ENCODE measurements at regions not wholly inside any gene's neighbourhood (a gene's known extent, or its start where the extent isn't known, plus 50 kb on each side); places are given as distances from the start of the nearest gene placed in this dataset.

DNA sequence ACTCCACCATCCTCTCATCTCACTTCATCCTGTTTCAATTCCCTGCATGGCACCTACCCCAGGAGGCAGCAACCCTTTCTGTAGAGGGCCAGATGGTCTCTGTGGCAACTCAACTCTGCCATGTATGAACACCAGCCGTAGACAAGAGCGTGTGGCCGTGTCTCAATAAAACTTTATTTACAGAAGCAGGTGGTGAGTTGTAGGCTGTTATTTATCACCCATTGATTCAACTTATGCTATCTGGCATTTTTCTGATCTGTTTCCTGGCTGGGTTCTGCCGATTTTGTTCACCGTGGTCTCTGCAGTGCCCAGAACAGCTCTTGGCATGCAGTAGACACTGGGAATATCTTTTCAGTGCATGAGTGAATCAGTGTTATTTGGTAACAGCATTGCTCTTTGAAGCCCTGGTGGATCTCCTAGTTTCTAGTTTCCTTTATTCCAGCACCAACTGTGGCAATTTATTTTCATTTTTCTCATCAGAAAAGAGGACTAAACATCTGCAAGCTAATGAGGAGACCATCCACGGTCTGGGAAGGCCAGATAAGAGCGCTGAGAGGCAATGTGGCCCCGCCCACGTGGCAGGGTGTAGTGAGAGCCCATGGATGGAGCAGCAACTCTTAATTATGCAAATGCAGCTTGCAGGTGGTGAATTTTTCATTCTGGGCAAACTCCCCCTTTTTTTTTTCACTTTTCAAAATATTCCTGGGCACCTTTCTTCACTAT lies 77.9 kb downstream of the CTSL start:
- ATAC-seq (no peak), DNase-seq (ENCODE audit: low read depth, low spot score) (no peak)
- CTCF ChIA-PET: interaction anchor here (0.6 kb wide), 1 partner anchor 9 kb away, joined by 4 read pairs; no protein-coding TSS in a partner anchor
- no peaks in the 10 kb centered on the region for H3K9me3 ChIP-seq (ENCODE audit: control insufficient read depth, insufficient read depth, low read depth, low read length)
- H3K27me3 ChIP-seq (ENCODE audit: control insufficient read depth, insufficient read depth, low read length): no peaks in the 10 kb centered on the region
- no peak for TF ChIP-seq TCF7L2 (IDR thresholded peaks at IDR 0.05; ENCODE audit: low read depth, low read length)
- TF ChIP-seq, protein P1, sequence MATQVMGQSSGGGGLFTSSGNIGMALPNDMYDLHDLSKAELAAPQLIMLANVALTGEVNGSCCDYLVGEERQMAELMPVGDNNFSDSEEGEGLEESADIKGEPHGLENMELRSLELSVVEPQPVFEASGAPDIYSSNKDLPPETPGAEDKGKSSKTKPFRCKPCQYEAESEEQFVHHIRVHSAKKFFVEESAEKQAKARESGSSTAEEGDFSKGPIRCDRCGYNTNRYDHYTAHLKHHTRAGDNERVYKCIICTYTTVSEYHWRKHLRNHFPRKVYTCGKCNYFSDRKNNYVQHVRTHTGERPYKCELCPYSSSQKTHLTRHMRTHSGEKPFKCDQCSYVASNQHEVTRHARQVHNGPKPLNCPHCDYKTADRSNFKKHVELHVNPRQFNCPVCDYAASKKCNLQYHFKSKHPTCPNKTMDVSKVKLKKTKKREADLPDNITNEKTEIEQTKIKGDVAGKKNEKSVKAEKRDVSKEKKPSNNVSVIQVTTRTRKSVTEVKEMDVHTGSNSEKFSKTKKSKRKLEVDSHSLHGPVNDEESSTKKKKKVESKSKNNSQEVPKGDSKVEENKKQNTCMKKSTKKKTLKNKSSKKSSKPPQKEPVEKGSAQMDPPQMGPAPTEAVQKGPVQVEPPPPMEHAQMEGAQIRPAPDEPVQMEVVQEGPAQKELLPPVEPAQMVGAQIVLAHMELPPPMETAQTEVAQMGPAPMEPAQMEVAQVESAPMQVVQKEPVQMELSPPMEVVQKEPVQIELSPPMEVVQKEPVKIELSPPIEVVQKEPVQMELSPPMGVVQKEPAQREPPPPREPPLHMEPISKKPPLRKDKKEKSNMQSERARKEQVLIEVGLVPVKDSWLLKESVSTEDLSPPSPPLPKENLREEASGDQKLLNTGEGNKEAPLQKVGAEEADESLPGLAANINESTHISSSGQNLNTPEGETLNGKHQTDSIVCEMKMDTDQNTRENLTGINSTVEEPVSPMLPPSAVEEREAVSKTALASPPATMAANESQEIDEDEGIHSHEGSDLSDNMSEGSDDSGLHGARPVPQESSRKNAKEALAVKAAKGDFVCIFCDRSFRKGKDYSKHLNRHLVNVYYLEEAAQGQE (IDR thresholded peaks at IDR 0.05; ENCODE audit: insufficient read depth in 1 of 2, low read depth in 2 of 2, low read length in 1 of 2): no peak
- no peak for TF ChIP-seq SIN3A (IDR thresholded peaks at IDR 0.05; ENCODE audit: borderline replicate concordance, insufficient read depth, low read depth, low read length)
- TF ChIP-seq POLR2AphosphoS5 (IDR thresholded peaks at IDR 0.05; ENCODE audit: low read depth, low read length): no peak
- TF ChIP-seq CTCF (IDR thresholded peaks at IDR 0.05): no peak
- H3K36me3 ChIP-seq (ENCODE audit: control insufficient read depth, insufficient read depth, low read length): no peaks in the 10 kb centered on the region
- no peaks in the 10 kb centered on the region for H3K4me1 ChIP-seq (ENCODE audit: control insufficient read depth, insufficient read depth, low read length)
- intact Hi-C loops (cut with micrococcal nuclease; ENCODE audit: unreplicated experiment): no loop called here
- no peak overlapping the region for H3K27ac ChIP-seq (ENCODE audit: low read length)
- no peak overlapping the region for H3K4me3 ChIP-seq (ENCODE audit: low read depth in 2 of 2, low read length in 2 of 2)
- POLR2A ChIA-PET: no interaction called here
- in situ Hi-C loops (cut with HindIII; ENCODE audit: low pct_unique_long_range_greater_than_20kb, low sequenced_read_pairs): no loop called here
- BruUV-seq (replicated peaks): no TSS peak

DNA sequence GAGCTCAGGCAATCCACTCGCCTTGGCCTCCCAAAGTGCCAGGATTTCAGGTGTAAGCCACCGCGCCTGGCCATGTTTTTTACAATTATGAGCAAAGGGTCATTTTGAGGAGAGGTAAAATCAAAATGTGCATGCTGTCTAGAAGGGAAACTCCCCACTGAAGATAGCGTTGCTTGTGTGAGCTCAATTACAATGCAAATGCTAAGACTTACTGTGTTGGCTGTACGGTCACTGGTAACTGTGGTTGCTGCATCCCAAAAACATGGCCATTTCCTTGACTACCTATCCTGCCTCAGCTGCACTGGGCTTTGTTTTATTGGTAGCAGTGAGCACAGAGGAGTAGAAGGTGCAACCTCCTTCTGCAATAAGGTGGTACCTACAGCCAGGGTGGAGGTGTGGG lies 77.4 kb upstream of the SPATA31E1 start:
- H3K4me1 ChIP-seq (ENCODE audit: control insufficient read depth, insufficient read depth, low read length): no peaks in the 10 kb centered on the region
- no peak overlapping the region for H3K4me3 ChIP-seq (ENCODE audit: low read depth in 2 of 2, low read length in 2 of 2)
- no TSS peak for BruUV-seq (replicated peaks)
- ATAC-seq (no peak), DNase-seq (ENCODE audit: low read depth, low spot score) (no peak)
- H3K9me3 ChIP-seq (ENCODE audit: control insufficient read depth, insufficient read depth, low read depth, low read length): no peaks in the 10 kb centered on the region
- H3K27ac ChIP-seq (ENCODE audit: low read length): no peak overlapping the region
- H3K27me3 ChIP-seq (ENCODE audit: control insufficient read depth, insufficient read depth, low read length): no peaks in the 10 kb centered on the region
- CTCF ChIA-PET: no interaction called here
- no peaks in the 10 kb centered on the region for H3K36me3 ChIP-seq (ENCODE audit: control insufficient read depth, insufficient read depth, low read length)
- POLR2A ChIA-PET: no interaction called here
- in situ Hi-C loops (cut with HindIII; ENCODE audit: low pct_unique_long_range_greater_than_20kb, low sequenced_read_pairs): no loop called here
- no peak for TF ChIP-seq POLR2AphosphoS5 (IDR thresholded peaks at IDR 0.05; ENCODE audit: low read depth, low read length)
- no peak for TF ChIP-seq CTCF (IDR thresholded peaks at IDR 0.05)
- TF ChIP-seq, protein P1 (IDR thresholded peaks at IDR 0.05; ENCODE audit: insufficient read depth in 1 of 2, low read depth in 2 of 2, low read length in 1 of 2): no peak
- no peak for TF ChIP-seq TCF7L2 (IDR thresholded peaks at IDR 0.05; ENCODE audit: low read depth, low read length)
- TF ChIP-seq SIN3A (IDR thresholded peaks at IDR 0.05; ENCODE audit: borderline replicate concordance, insufficient read depth, low read depth, low read length): no peak
- intact Hi-C loops (cut with micrococcal nuclease; ENCODE audit: unreplicated experiment): no loop called here

All from Panc1 (cell line).